Suprapubic skin (tissue), 4 donors: ENCODE measurements at regions not wholly inside any gene's neighbourhood (a gene's known extent, or its start where the extent isn't known, plus 50 kb on each side); places are given as distances from the start of the nearest gene placed in this dataset.

Experiments used
- DNase-seq, 2 donors: peaks; one replicate each; pipeline ENCODE4 v3.0.0-alpha.2; 2019; ENCODE audit warnings: low spot score in 2 of 2
- H3K27ac ChIP-seq: fragments of 200-600 bp; sonication (generic); one replicate; pipeline ENCODE4 v1.5.1; 2019
- H3K27me3 ChIP-seq: fragments of 200-600 bp; sonication (generic); one replicate; pipeline ENCODE4 v1.5.1; 2019
- H3K36me3 ChIP-seq: fragments of 200-600 bp; sonication (generic); one replicate; pipeline ENCODE4 v1.5.1; 2019
- H3K4me1 ChIP-seq: fragments of 200-600 bp; sonication (generic); one replicate; pipeline ENCODE4 v1.5.1; 2019
- H3K4me3 ChIP-seq: fragments of 200-600 bp; sonication (generic); one replicate; pipeline ENCODE4 v1.5.1; 2019; ENCODE audit warnings: mild to moderate bottlenecking
- H3K9me3 ChIP-seq: fragments of 200-600 bp; sonication (generic); one replicate; pipeline ENCODE4 v1.5.1; 2019
- CTCF ChIP-seq, 2 donors: fragments of 200-600 bp in 1 of 2; fragments of 450-650 bp in 1 of 2; sonication (generic) in 1 of 2; IDR thresholded peaks; one replicate each; pipeline ENCODE4 v1.5.1; 2016 to 2019; ENCODE audit warnings: antibody characterized with exemption in 2 of 2, mild to moderate bottlenecking in 1 of 2, moderate library complexity in 1 of 2
- EP300 ChIP-seq: sonication (generic); formaldehyde crosslinking; IDR thresholded peaks from one replicate; pipeline ENCODE4 v1.6.1; 2017; ENCODE audit warnings: antibody characterized with exemption
- POLR2A ChIP-seq, 2 donors: fragments of 450-650 bp; IDR thresholded peaks; one replicate each; pipeline ENCODE4 v1.6.1; 2017; ENCODE audit warnings: antibody characterized with exemption in 2 of 2, mild to moderate bottlenecking in 2 of 2, moderate library complexity in 2 of 2
- POLR2AphosphoS5 ChIP-seq, 3 donors: sonication (generic); formaldehyde crosslinking; IDR thresholded peaks; one replicate each; pipeline ENCODE4 v1.6.1; 2017; ENCODE audit warnings: antibody characterized with exemption in 3 of 3
- WGBS: methylation state at CpG from one replicate; pipeline ENCODE4 v1.1.5; 2018; 5-methylcytosine and 5-hydroxymethylcytosine counted together

GRCh38 chr13:89465366-89465765 lies 1794.2 kb downstream of the SLITRK5 start:
- 77% methylated on average over 2 of the region's 2 CpGs for WGBS
- H3K27me3 ChIP-seq = no peaks in the 10 kb centered on the region
- no peaks in the 10 kb centered on the region for H3K4me1 ChIP-seq
- DNase-seq = no peak
- TF ChIP-seq POLR2A (IDR thresholded peaks at IDR 0.05) (no peak), POLR2AphosphoS5 (IDR thresholded peaks at IDR 0.05) (no peak), EP300 (no peak), CTCF (IDR thresholded peaks at IDR 0.05) (no peak)
- H3K9me3 ChIP-seq = no peaks in the 10 kb centered on the region
- H3K27ac ChIP-seq = no peak overlapping the region
- H3K4me3 ChIP-seq = no peak overlapping the region
- no peaks in the 10 kb centered on the region for H3K36me3 ChIP-seq

- Histone ChIP-seq H3K4me3 (no peak overlapping the region), H3K4me1 (no peaks in the 10 kb centered on the region), H3K27me3 (no peaks in the 10 kb centered on the region), H3K27ac (no peak overlapping the region), H3K9me3 (no peaks in the 10 kb centered on the region), H3K36me3 (no peaks in the 10 kb centered on the region)
- no peak for DNase-seq
- TF ChIP-seq EP300 (no peak), POLR2A (IDR thresholded peaks at IDR 0.05) (no peak), POLR2AphosphoS5 (IDR thresholded peaks at IDR 0.05) (no peak), CTCF (IDR thresholded peaks at IDR 0.05) (no peak)
- WGBS = 84% methylated on average over 2 of the region's 2 CpGs
Observed at GRCh38 chr13:89468081-89468480, 1796.9 kb downstream of the SLITRK5 start.

GRCh38 chr13:89470901-89471300 lies 1799.7 kb downstream of the SLITRK5 start:
- TF ChIP-seq POLR2A (IDR thresholded peaks at IDR 0.05) (no peak), EP300 (no peak), CTCF (IDR thresholded peaks at IDR 0.05) (no peak), POLR2AphosphoS5 (IDR thresholded peaks at IDR 0.05) (no peak)
- DNase-seq = no peak

GRCh38 chr13:89474432-89474831 lies 1803.3 kb downstream of the SLITRK5 start:
- TF ChIP-seq POLR2AphosphoS5 (IDR thresholded peaks at IDR 0.05) (no peak), POLR2A (IDR thresholded peaks at IDR 0.05) (no peak), EP300 (no peak), CTCF (IDR thresholded peaks at IDR 0.05) (no peak)
- Histone ChIP-seq H3K27ac (no peak overlapping the region), H3K4me1 (no peaks in the 10 kb centered on the region), H3K4me3 (no peak overlapping the region), H3K27me3 (no peaks in the 10 kb centered on the region), H3K9me3 (no peaks in the 10 kb centered on the region), H3K36me3 (no peaks in the 10 kb centered on the region)
- DNase-seq = no peak

More at GRCh38 chr13:89470901-89471300, 1799.7 kb downstream of the SLITRK5 start:
- no peaks in the 10 kb centered on the region for H3K36me3 ChIP-seq
- no peak overlapping the region for H3K4me3 ChIP-seq
- H3K27ac ChIP-seq = no peak overlapping the region
- no peaks in the 10 kb centered on the region for H3K9me3 ChIP-seq
- no peaks in the 10 kb centered on the region for H3K4me1 ChIP-seq
- WGBS = 97% methylated on average over 3 of the region's 3 CpGs
- H3K27me3 ChIP-seq = no peaks in the 10 kb centered on the region

GRCh38 chr13:89486065-89486464 lies 1814.9 kb downstream of the SLITRK5 start:
- Histone ChIP-seq H3K9me3 (no peaks in the 10 kb centered on the region), H3K4me1 (no peaks in the 10 kb centered on the region), H3K4me3 (no peak overlapping the region), H3K36me3 (no peaks in the 10 kb centered on the region), H3K27me3 (no peaks in the 10 kb centered on the region), H3K27ac (no peak overlapping the region)
- WGBS = 94% methylated on average over 1 of the region's 1 CpG
- TF ChIP-seq POLR2A (IDR thresholded peaks at IDR 0.05) (no peak), CTCF (IDR thresholded peaks at IDR 0.05) (no peak), POLR2AphosphoS5 (IDR thresholded peaks at IDR 0.05) (no peak)
- DNase-seq = no peak
